Adipocyte (in vitro differentiated cells): ENCODE measurements at regions not wholly inside any gene's neighbourhood (a gene's known extent, or its start where the extent isn't known, plus 50 kb on each side); places are given as distances from the start of the nearest gene placed in this dataset.
A peak's percentile ranks its signal among the peaks of the same experiment; 100 is the strongest.

Experiments
- DNase-seq: peaks from one replicate; pipeline ENCODE4 v3.0.0-alpha.2; 2015; ENCODE audit warnings: low read depth
- H3K27me3 ChIP-seq: replicated peaks from 2 replicates; pipeline ENCODE4 v1.7.0; 2013; ENCODE audit warnings: mild to moderate bottlenecking, low read length, moderate library complexity; ENCODE audit not compliant: control insufficient read depth, insufficient read depth
- H3K36me3 ChIP-seq: 2 replicates; pipeline ENCODE4 v1.7.0; 2013; ENCODE audit warnings: low read length, mild to moderate bottlenecking, moderate library complexity; ENCODE audit not compliant: control insufficient read depth, insufficient read depth, severe bottlenecking
- H3K4me1 ChIP-seq: 2 replicates; pipeline ENCODE4 v1.7.0; 2013; ENCODE audit warnings: mild to moderate bottlenecking, low read length, moderate library complexity; ENCODE audit not compliant: control insufficient read depth, insufficient read depth
- H3K4me3 ChIP-seq: 2 replicates; pipeline ENCODE4 v1.7.0; 2013; ENCODE audit warnings: mild to moderate bottlenecking, low read length, moderate library complexity
- H3K9ac ChIP-seq: 2 replicates; pipeline ENCODE4 v1.7.0; 2013; ENCODE audit warnings: mild to moderate bottlenecking, low read length, moderate library complexity
- H3K9me3 ChIP-seq: 2 replicates; pipeline ENCODE4 v1.7.0; 2013; ENCODE audit warnings: mild to moderate bottlenecking, low read length, moderate library complexity; ENCODE audit not compliant: control insufficient read depth

- Histone ChIP-seq H3K9me3 (no peaks in the 10 kb centered on the region), H3K27me3 (no peaks in the 10 kb centered on the region), H3K9ac (no peak overlapping the region), H3K36me3 (no peaks in the 10 kb centered on the region), H3K4me3 (no peak overlapping the region), H3K4me1 (peaks cover 13% of the 10 kb centered on the region)
- DNase-seq, result no peak
These were observed 197.4 kb upstream of the FOXP2 start for GRCh38 chr7:114217026-114217806.

GRCh38 chr7:114214466-114214865 lies 200.1 kb upstream of the FOXP2 start:
- no peak overlapping the region for H3K9ac ChIP-seq
- no peak for DNase-seq
- no peaks in the 10 kb centered on the region for H3K4me1 ChIP-seq
- no peak overlapping the region for H3K4me3 ChIP-seq
- no peaks in the 10 kb centered on the region for H3K27me3 ChIP-seq
- H3K9me3 ChIP-seq, result no peaks in the 10 kb centered on the region
- H3K36me3 ChIP-seq, result no peaks in the 10 kb centered on the region

GRCh38 chr7:114212721-114213429 lies 201.7 kb upstream of the FOXP2 start:
- peak; percentile 17 for DNase-seq
- Histone ChIP-seq H3K4me1 (no peaks in the 10 kb centered on the region), H3K36me3 (no peaks in the 10 kb centered on the region), H3K9me3 (no peaks in the 10 kb centered on the region), H3K27me3 (no peaks in the 10 kb centered on the region), H3K9ac (no peak overlapping the region), H3K4me3 (no peak overlapping the region)

- no peak overlapping the region for H3K4me3 ChIP-seq
- H3K36me3 ChIP-seq, result no peaks in the 10 kb centered on the region
- H3K9me3 ChIP-seq, result no peaks in the 10 kb centered on the region
- no peak overlapping the region for H3K9ac ChIP-seq
- H3K4me1 ChIP-seq, result no peaks in the 10 kb centered on the region
- no peaks in the 10 kb centered on the region for H3K27me3 ChIP-seq
- no peak for DNase-seq
These were observed 204.6 kb upstream of the FOXP2 start for GRCh38 chr7:114209968-114210367.

GRCh38 chr7:114206688-114207087 lies 207.9 kb upstream of the FOXP2 start:
- no peak for DNase-seq
- Histone ChIP-seq H3K4me3 (no peak overlapping the region), H3K4me1 (no peaks in the 10 kb centered on the region), H3K36me3 (no peaks in the 10 kb centered on the region), H3K9ac (no peak overlapping the region), H3K9me3 (no peaks in the 10 kb centered on the region), H3K27me3 (no peaks in the 10 kb centered on the region)

- Histone ChIP-seq H3K4me1 (no peaks in the 10 kb centered on the region), H3K4me3 (no peak overlapping the region), H3K9ac (no peak overlapping the region), H3K27me3 (no peaks in the 10 kb centered on the region), H3K9me3 (no peaks in the 10 kb centered on the region), H3K36me3 (no peaks in the 10 kb centered on the region)
- DNase-seq, result no peak
These were observed 218.1 kb upstream of the FOXP2 start for GRCh38 chr7:114196517-114196916.

- Histone ChIP-seq H3K4me1 (no peaks in the 10 kb centered on the region), H3K27me3 (no peaks in the 10 kb centered on the region), H3K9me3 (no peaks in the 10 kb centered on the region), H3K36me3 (no peaks in the 10 kb centered on the region), H3K9ac (no peak overlapping the region), H3K4me3 (no peak overlapping the region)
- no peak for DNase-seq
These were observed 224.2 kb upstream of the FOXP2 start for GRCh38 chr7:114190387-114190786.

GRCh38 chr7:114183311-114184088 lies 231.1 kb upstream of the FOXP2 start:
- H3K9ac ChIP-seq, result no peak overlapping the region
- H3K9me3 ChIP-seq, result no peaks in the 10 kb centered on the region
- H3K4me1 ChIP-seq, result peaks cover 12% of the 10 kb centered on the region
- no peaks in the 10 kb centered on the region for H3K36me3 ChIP-seq
- no peaks in the 10 kb centered on the region for H3K27me3 ChIP-seq
- H3K4me3 ChIP-seq, result no peak overlapping the region
- no peak for DNase-seq

GRCh38 chr7:114182837-114183236 lies 231.8 kb upstream of the FOXP2 start:
- H3K4me1 ChIP-seq, result peaks cover 12% of the 10 kb centered on the region
- H3K36me3 ChIP-seq, result no peaks in the 10 kb centered on the region
- H3K4me3 ChIP-seq, result no peak overlapping the region
- H3K9ac ChIP-seq, result no peak overlapping the region
- DNase-seq, result peak; percentile 38
- H3K9me3 ChIP-seq, result no peaks in the 10 kb centered on the region
- H3K27me3 ChIP-seq, result no peaks in the 10 kb centered on the region

- Histone ChIP-seq H3K9ac (no peak overlapping the region), H3K27me3 (no peaks in the 10 kb centered on the region), H3K36me3 (no peaks in the 10 kb centered on the region), H3K4me3 (no peak overlapping the region), H3K4me1 (peaks cover 12% of the 10 kb centered on the region), H3K9me3 (no peaks in the 10 kb centered on the region)
- no peak for DNase-seq
These were observed 233.3 kb upstream of the FOXP2 start for GRCh38 chr7:114181280-114181679.

- peaks cover 12% of the 10 kb centered on the region for H3K4me1 ChIP-seq
- H3K4me3 ChIP-seq, result no peak overlapping the region
- H3K27me3 ChIP-seq, result no peaks in the 10 kb centered on the region
- DNase-seq, result no peak
- no peaks in the 10 kb centered on the region for H3K36me3 ChIP-seq
- H3K9me3 ChIP-seq, result no peaks in the 10 kb centered on the region
- no peak overlapping the region for H3K9ac ChIP-seq
These were observed 233.9 kb upstream of the FOXP2 start for GRCh38 chr7:114180556-114181266.
